ENCODE measurements at regions not wholly inside any gene's neighbourhood (a gene's known extent, or its start where the extent isn't known, plus 50 kb on each side); places are given as distances from the start of the nearest gene placed in this dataset.
"Not testable (repeated sequence)": the region's sequence is repeated elsewhere in the genome, so short reads cannot be mapped to it uniquely, and the experiment has no call there.

DNA sequence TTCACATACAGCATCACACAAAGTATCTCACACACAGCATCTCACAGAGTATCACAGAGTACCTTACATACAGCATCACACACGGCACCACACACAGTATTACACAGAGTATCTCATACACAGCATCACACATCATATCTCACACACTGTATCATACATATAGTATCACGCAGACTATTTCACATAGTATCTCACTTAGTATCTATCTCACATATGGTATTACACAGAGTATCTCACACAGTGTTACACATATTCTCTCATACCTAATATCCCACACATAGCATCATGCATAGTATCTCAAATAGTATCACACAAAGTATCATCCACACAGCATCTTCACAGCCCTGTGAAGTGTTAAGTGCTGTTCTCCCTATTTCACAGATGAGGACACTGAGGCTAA, 121.5 kb upstream of the RAB4A start:
- no peaks in the 10 kb centered on the region for H4K20me1 ChIP-seq (ENCODE audit: insufficient read depth)
- no peak overlapping the region for H3K27ac ChIP-seq (ENCODE audit: low read length)
- TF ChIP-seq, protein P1, sequence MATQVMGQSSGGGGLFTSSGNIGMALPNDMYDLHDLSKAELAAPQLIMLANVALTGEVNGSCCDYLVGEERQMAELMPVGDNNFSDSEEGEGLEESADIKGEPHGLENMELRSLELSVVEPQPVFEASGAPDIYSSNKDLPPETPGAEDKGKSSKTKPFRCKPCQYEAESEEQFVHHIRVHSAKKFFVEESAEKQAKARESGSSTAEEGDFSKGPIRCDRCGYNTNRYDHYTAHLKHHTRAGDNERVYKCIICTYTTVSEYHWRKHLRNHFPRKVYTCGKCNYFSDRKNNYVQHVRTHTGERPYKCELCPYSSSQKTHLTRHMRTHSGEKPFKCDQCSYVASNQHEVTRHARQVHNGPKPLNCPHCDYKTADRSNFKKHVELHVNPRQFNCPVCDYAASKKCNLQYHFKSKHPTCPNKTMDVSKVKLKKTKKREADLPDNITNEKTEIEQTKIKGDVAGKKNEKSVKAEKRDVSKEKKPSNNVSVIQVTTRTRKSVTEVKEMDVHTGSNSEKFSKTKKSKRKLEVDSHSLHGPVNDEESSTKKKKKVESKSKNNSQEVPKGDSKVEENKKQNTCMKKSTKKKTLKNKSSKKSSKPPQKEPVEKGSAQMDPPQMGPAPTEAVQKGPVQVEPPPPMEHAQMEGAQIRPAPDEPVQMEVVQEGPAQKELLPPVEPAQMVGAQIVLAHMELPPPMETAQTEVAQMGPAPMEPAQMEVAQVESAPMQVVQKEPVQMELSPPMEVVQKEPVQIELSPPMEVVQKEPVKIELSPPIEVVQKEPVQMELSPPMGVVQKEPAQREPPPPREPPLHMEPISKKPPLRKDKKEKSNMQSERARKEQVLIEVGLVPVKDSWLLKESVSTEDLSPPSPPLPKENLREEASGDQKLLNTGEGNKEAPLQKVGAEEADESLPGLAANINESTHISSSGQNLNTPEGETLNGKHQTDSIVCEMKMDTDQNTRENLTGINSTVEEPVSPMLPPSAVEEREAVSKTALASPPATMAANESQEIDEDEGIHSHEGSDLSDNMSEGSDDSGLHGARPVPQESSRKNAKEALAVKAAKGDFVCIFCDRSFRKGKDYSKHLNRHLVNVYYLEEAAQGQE (IDR thresholded peaks at IDR 0.05; ENCODE audit: borderline replicate concordance) = no peak
- TF ChIP-seq RAD21 (conservative IDR thresholded peaks at IDR 0.05) = no peak
- TF ChIP-seq, protein P2, sequence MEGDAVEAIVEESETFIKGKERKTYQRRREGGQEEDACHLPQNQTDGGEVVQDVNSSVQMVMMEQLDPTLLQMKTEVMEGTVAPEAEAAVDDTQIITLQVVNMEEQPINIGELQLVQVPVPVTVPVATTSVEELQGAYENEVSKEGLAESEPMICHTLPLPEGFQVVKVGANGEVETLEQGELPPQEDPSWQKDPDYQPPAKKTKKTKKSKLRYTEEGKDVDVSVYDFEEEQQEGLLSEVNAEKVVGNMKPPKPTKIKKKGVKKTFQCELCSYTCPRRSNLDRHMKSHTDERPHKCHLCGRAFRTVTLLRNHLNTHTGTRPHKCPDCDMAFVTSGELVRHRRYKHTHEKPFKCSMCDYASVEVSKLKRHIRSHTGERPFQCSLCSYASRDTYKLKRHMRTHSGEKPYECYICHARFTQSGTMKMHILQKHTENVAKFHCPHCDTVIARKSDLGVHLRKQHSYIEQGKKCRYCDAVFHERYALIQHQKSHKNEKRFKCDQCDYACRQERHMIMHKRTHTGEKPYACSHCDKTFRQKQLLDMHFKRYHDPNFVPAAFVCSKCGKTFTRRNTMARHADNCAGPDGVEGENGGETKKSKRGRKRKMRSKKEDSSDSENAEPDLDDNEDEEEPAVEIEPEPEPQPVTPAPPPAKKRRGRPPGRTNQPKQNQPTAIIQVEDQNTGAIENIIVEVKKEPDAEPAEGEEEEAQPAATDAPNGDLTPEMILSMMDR (IDR thresholded peaks at IDR 0.05; ENCODE audit: poor library complexity, severe bottlenecking) = no peak
- no peak for TF ChIP-seq TAF1 (IDR thresholded peaks at IDR 0.05; ENCODE audit: low read depth)
- TF ChIP-seq EZH2 (IDR thresholded peaks at IDR 0.05; ENCODE audit: borderline replicate concordance, insufficient read depth, low read length, poor library complexity, severe bottlenecking) = no peak
- no peak for TF ChIP-seq POLR2AphosphoS5 (IDR thresholded peaks at IDR 0.05)
- H2AFZ ChIP-seq (ENCODE audit: low read depth, low read length) = no peak overlapping the region
- no peaks in the 10 kb centered on the region for H3K36me3 ChIP-seq (ENCODE audit: insufficient read depth, low read length)
- H3K9me3 ChIP-seq (ENCODE audit: low read length) = no peaks in the 10 kb centered on the region
- H3K9me2 ChIP-seq (ENCODE audit: insufficient read depth, low read length) = no peaks in the 10 kb centered on the region
- H3K4me3 ChIP-seq (ENCODE audit: low read length) = no peak overlapping the region
- no peak overlapping the region for H3K4me2 ChIP-seq (ENCODE audit: low read length)
- no peak overlapping the region for H3K9ac ChIP-seq (ENCODE audit: low read length)
- H3K27me3 ChIP-seq (ENCODE audit: insufficient read depth, low read depth, low read length) = no peaks in the 10 kb centered on the region
- H3K79me2 ChIP-seq (replicated peaks; ENCODE audit: insufficient read depth, low read length) = no peaks in the 10 kb centered on the region
- H3F3A ChIP-seq (ENCODE audit: insufficient read depth, low read length, poor library complexity, severe bottlenecking) = no peaks in the 10 kb centered on the region

DNA sequence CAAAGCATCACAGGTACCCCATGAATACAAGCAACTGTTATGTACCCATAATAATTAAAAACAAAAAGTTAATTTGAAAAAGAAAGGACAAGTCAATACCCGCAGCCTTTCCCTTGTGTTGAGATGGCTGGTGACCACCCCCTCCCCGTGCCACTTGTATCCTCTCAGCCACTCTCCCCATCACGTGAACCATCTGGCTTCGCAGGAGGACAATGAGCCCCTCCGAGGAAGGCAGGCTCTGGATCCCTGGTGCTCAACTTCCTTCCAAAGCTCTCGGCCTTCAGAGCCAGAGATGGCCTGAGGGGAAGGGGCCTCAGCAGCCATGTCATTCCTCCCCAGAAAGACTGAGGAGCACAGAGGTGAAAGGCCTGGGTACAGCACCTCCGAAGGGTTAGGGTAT, 120.4 kb upstream of the RAB4A start:
- Histone ChIP-seq H4K20me1 (ENCODE audit: insufficient read depth) (no peaks in the 10 kb centered on the region), H3K4me3 (ENCODE audit: low read length) (no peak overlapping the region), H2AFZ (ENCODE audit: low read depth, low read length) (no peak overlapping the region), H3K9me3 (ENCODE audit: low read length) (no peaks in the 10 kb centered on the region), H3K36me3 (ENCODE audit: insufficient read depth, low read length) (no peaks in the 10 kb centered on the region), H3K4me2 (ENCODE audit: low read length) (no peak overlapping the region), H3K27ac (ENCODE audit: low read length) (no peak overlapping the region), H3K27me3 (ENCODE audit: insufficient read depth, low read depth, low read length) (no peaks in the 10 kb centered on the region), H3K79me2 (replicated peaks; ENCODE audit: insufficient read depth, low read length) (no peaks in the 10 kb centered on the region), H3F3A (ENCODE audit: insufficient read depth, low read length, poor library complexity, severe bottlenecking) (no peaks in the 10 kb centered on the region), H3K9me2 (ENCODE audit: insufficient read depth, low read length) (no peaks in the 10 kb centered on the region), H3K9ac (ENCODE audit: low read length) (no peak overlapping the region)
- TF ChIP-seq RAD21 (conservative IDR thresholded peaks at IDR 0.05) = no peak
- TF ChIP-seq, protein P2 (IDR thresholded peaks at IDR 0.05; ENCODE audit: poor library complexity, severe bottlenecking) = no peak
- TF ChIP-seq MXI1 (conservative IDR thresholded peaks at IDR 0.05; ENCODE audit: poor library complexity, severe bottlenecking) = no peak
- TF ChIP-seq EZH2 (IDR thresholded peaks at IDR 0.05; ENCODE audit: borderline replicate concordance, insufficient read depth, low read length, poor library complexity, severe bottlenecking) = no peak
- TF ChIP-seq, protein P1 (IDR thresholded peaks at IDR 0.05; ENCODE audit: borderline replicate concordance) = no peak
- no peak for TF ChIP-seq SMC3 (conservative IDR thresholded peaks at IDR 0.05; ENCODE audit: poor library complexity)
- TF ChIP-seq EP300 (conservative IDR thresholded peaks at IDR 0.05; ENCODE audit: poor library complexity, severe bottlenecking) = no peak
- no peak for TF ChIP-seq TAF1 (IDR thresholded peaks at IDR 0.05; ENCODE audit: low read depth)
- TF ChIP-seq POLR2AphosphoS5 (IDR thresholded peaks at IDR 0.05) = no peak

DNA sequence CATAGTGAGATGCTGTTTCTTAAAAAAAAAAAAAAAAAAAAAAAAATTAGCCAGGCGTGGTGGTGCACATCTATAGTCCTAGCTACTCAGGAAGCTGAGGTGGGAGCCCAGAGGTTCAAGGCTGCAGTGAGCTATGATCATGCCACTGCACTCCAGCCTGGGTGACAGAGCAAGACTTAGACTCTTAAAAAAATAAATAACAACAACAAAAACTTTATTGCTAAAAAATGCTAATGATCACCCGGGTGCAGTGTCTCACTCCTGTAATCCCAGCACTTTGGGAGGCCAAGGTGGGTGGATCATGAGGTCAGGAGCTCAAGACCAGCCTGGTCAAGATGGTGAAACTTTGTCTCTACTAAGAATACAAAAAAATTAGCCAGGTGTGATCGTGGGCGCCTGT, 119.5 kb upstream of the RAB4A start:
- not testable (repeated sequence) for H3K27ac ChIP-seq (ENCODE audit: low read length); H3K27me3 ChIP-seq (ENCODE audit: insufficient read depth, low read depth, low read length); H3K4me3 ChIP-seq (ENCODE audit: low read length); H4K20me1 ChIP-seq (ENCODE audit: insufficient read depth); H2AFZ ChIP-seq (ENCODE audit: low read depth, low read length); H3K9ac ChIP-seq (ENCODE audit: low read length); H3K79me2 ChIP-seq (replicated peaks; ENCODE audit: insufficient read depth, low read length); H3F3A ChIP-seq (ENCODE audit: insufficient read depth, low read length, poor library complexity, severe bottlenecking); H3K9me2 ChIP-seq (ENCODE audit: insufficient read depth, low read length); H3K9me3 ChIP-seq (ENCODE audit: low read length); H3K4me2 ChIP-seq (ENCODE audit: low read length); H3K36me3 ChIP-seq (ENCODE audit: insufficient read depth, low read length)
